ENCODE measurements at regions not wholly inside any gene's neighbourhood (a gene's known extent, or its start where the extent isn't known, plus 50 kb on each side); places are given as distances from the start of the nearest gene placed in this dataset.

- TF ChIP-seq CTCF (IDR thresholded peaks at IDR 0.05; ENCODE audit: extremely low read depth, insufficient read depth, missing control alignments): no peak
- in situ Hi-C loops (cut with MboI; ENCODE audit: low pct_unique_long_range_greater_than_20kb, low sequenced_read_pairs, unreplicated experiment): no loop called here
- no peak for DNase-seq (ENCODE audit: low spot score)
These were observed 314.7 kb upstream of the ROPN1 start for GRCh38 chr3:124306665-124307064.

- no peak for DNase-seq (ENCODE audit: low spot score)
- in situ Hi-C loops (cut with MboI; ENCODE audit: low pct_unique_long_range_greater_than_20kb, low sequenced_read_pairs, unreplicated experiment): no loop called here
- TF ChIP-seq CTCF (IDR thresholded peaks at IDR 0.05; ENCODE audit: extremely low read depth, insufficient read depth, missing control alignments): no peak
These were observed 321.7 kb upstream of the ROPN1 start for GRCh38 chr3:124313621-124314020.

GRCh38 chr3:124315215-124316033 lies 323.5 kb upstream of the ROPN1 start:
- no peak for DNase-seq (ENCODE audit: low spot score)
- in situ Hi-C loops (cut with MboI; ENCODE audit: low pct_unique_long_range_greater_than_20kb, low sequenced_read_pairs, unreplicated experiment): no loop called here
- TF ChIP-seq CTCF (IDR thresholded peaks at IDR 0.05; ENCODE audit: extremely low read depth, insufficient read depth, missing control alignments): no peak

GRCh38 chr3:124316034-124316287 lies 324.0 kb upstream of the ROPN1 start:
- DNase-seq (ENCODE audit: low spot score): no peak
- TF ChIP-seq CTCF (IDR thresholded peaks at IDR 0.05; ENCODE audit: extremely low read depth, insufficient read depth, missing control alignments): no peak
- in situ Hi-C loops (cut with MboI; ENCODE audit: low pct_unique_long_range_greater_than_20kb, low sequenced_read_pairs, unreplicated experiment): no loop called here

- TF ChIP-seq CTCF (IDR thresholded peaks at IDR 0.05; ENCODE audit: extremely low read depth, insufficient read depth, missing control alignments): no peak
- in situ Hi-C loops (cut with MboI; ENCODE audit: low pct_unique_long_range_greater_than_20kb, low sequenced_read_pairs, unreplicated experiment): no loop called here
These were observed 326.1 kb upstream of the ROPN1 start for GRCh38 chr3:124318014-124318413.

GRCh38 chr3:124318656-124319055 lies 326.7 kb upstream of the ROPN1 start:
- in situ Hi-C loops (cut with MboI; ENCODE audit: low pct_unique_long_range_greater_than_20kb, low sequenced_read_pairs, unreplicated experiment): no loop called here
- no peak for TF ChIP-seq CTCF (IDR thresholded peaks at IDR 0.05; ENCODE audit: extremely low read depth, insufficient read depth, missing control alignments)
- no peak for DNase-seq (ENCODE audit: low spot score)

More at GRCh38 chr3:124318014-124318413, 326.1 kb upstream of the ROPN1 start:
- DNase-seq (ENCODE audit: low spot score): no peak
